H1 (cell line): ENCODE measurements at regions not wholly inside any gene's neighbourhood (a gene's known extent, or its start where the extent isn't known, plus 50 kb on each side); places are given as distances from the start of the nearest gene placed in this dataset.

Experiments used
- CHD7 ChIP-seq: fragments of 300-600 bp; sonication (generic); IDR thresholded peaks from 2 replicates; pipeline ENCODE4 v1.7.1; 2012; ENCODE audit warnings: low read length, moderate library complexity, mild to moderate bottlenecking, inconsistent platforms; ENCODE audit not compliant: insufficient replicate concordance
- SIN3A ChIP-seq, 2 experiments: IDR thresholded peaks in 1 of 2; conservative IDR thresholded peaks in 1 of 2; 2 replicates each; pipeline ENCODE4 v1.6.1; 2011 to 2012; ENCODE audit warnings: low read length in 2 of 2, improper control_type of control experiment in 1 of 2, low read depth in 1 of 2, mild to moderate bottlenecking in 1 of 2

DNA sequence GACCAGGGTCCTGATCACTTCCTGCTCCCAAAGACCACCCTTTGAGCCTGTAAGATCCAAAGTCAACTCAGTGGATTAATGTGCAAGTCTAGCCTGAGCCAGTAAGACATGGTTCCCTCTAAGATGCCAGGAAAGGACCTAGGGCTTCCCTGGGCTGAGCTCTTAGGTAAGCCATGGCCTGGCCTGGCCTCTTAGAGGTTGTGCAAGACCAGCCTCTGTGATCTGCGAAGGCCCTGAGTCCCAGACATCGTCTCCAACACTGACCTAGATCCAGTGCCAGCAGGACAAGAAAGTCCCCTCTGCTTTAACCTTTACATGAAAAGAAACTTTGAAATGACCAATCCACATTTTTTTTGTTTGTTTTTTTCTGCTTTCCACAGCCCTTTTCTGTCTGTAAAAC, 73.6 kb upstream of the CYP1B1 start (continued):
- no peak for TF ChIP-seq CHD7
- TF ChIP-seq SIN3A (conservative IDR thresholded peaks at IDR 0.05 in 1 of 2, IDR thresholded peaks at IDR 0.05 in 1 of 2; ENCODE audit: low read depth in 1 of 2, low read length in 2 of 2): no peak
